HUES64 (cell line): ENCODE measurements at regions not wholly inside any gene's neighbourhood (a gene's known extent, or its start where the extent isn't known, plus 50 kb on each side); places are given as distances from the start of the nearest gene placed in this dataset.
A peak's percentile ranks its signal among the peaks of the same experiment; 100 is the strongest.

Experiments
- H3K27ac ChIP-seq: 2 replicates; pipeline ENCODE4 v1.7.0; 2013; ENCODE audit warnings: low read depth, low read length, inconsistent platforms
- H3K27me3 ChIP-seq: 2 replicates; pipeline ENCODE4 v1.6.1; 2013; ENCODE audit warnings: mild to moderate bottlenecking, low read length; ENCODE audit not compliant: insufficient read depth
- H3K36me3 ChIP-seq: 2 replicates; pipeline ENCODE4 v1.6.1; 2013; ENCODE audit warnings: mild to moderate bottlenecking, low read length; ENCODE audit not compliant: insufficient read depth
- H3K4me1 ChIP-seq: 2 replicates; pipeline ENCODE4 v1.6.1; 2013; ENCODE audit warnings: mild to moderate bottlenecking, low read length, moderate library complexity; ENCODE audit not compliant: insufficient read depth
- H3K4me3 ChIP-seq: 2 replicates; pipeline ENCODE4 v1.5.1; 2013; ENCODE audit warnings: mild to moderate bottlenecking, low read length, moderate library complexity
- H3K9ac ChIP-seq: 2 replicates; pipeline ENCODE4 v1.6.1; 2013; ENCODE audit warnings: mild to moderate bottlenecking, low read depth, low read length
- H3K9me3 ChIP-seq: 2 replicates; pipeline ENCODE4 v1.6.1; 2013; ENCODE audit warnings: low read depth, low read length; ENCODE audit not compliant: insufficient read depth
- whole genome bisulfite sequencing: fragments of 150-250, 120-280 bp; methylation state at CpG from one replicate; pipeline ENCODE4 v1.1.7; 2013; ENCODE audit warnings: missing lambda C conversion rate; 5-methylcytosine and 5-hydroxymethylcytosine counted together

GRCh38 chr9:103700195-103700962, 393.7 kb upstream of the SMC2 start:
- no peaks in the 10 kb centered on the region for H3K4me1 ChIP-seq

GRCh38 chr9:103702572-103702971, 391.5 kb upstream of the SMC2 start:
- Histone ChIP-seq H3K9me3 (peaks cover 70% of the 10 kb centered on the region), H3K36me3 (no peaks in the 10 kb centered on the region), H3K27me3 (no peaks in the 10 kb centered on the region), H3K9ac (no peak overlapping the region), H3K4me3 (no peak overlapping the region), H3K4me1 (no peaks in the 10 kb centered on the region), H3K27ac (no peak overlapping the region)
- WGBS: 60% methylated on average over 4 of the region's 4 CpGs

More at GRCh38 chr9:103700195-103700962, 393.7 kb upstream of the SMC2 start:
- Histone ChIP-seq H3K36me3 (no peaks in the 10 kb centered on the region), H3K27me3 (no peaks in the 10 kb centered on the region), H3K27ac (no peak overlapping the region), H3K9me3 (peaks cover 64% of the 10 kb centered on the region), H3K4me3 (no peak overlapping the region), H3K9ac (no peak overlapping the region)
- WGBS: 90% methylated on average over 3 of the region's 3 CpGs

- Histone ChIP-seq H3K36me3 (no peaks in the 10 kb centered on the region), H3K4me3 (no peak overlapping the region), H3K9ac (no peak overlapping the region), H3K27ac (no peak overlapping the region), H3K9me3 (peaks cover 70% of the 10 kb centered on the region), H3K4me1 (no peaks in the 10 kb centered on the region), H3K27me3 (no peaks in the 10 kb centered on the region)
- 82% methylated on average over 2 of the region's 2 CpGs for WGBS
Observed at GRCh38 chr9:103707181-103707580, 386.9 kb upstream of the SMC2 start.

GRCh38 chr9:103709366-103709765, 384.7 kb upstream of the SMC2 start:
- no peaks in the 10 kb centered on the region for H3K36me3 ChIP-seq
- H3K9ac ChIP-seq: no peak overlapping the region
- peaks cover 60% of the 10 kb centered on the region for H3K9me3 ChIP-seq
- H3K4me3 ChIP-seq: no peak overlapping the region
- H3K27me3 ChIP-seq: no peaks in the 10 kb centered on the region
- H3K4me1 ChIP-seq: no peaks in the 10 kb centered on the region
- H3K27ac ChIP-seq: no peak overlapping the region

DNA sequence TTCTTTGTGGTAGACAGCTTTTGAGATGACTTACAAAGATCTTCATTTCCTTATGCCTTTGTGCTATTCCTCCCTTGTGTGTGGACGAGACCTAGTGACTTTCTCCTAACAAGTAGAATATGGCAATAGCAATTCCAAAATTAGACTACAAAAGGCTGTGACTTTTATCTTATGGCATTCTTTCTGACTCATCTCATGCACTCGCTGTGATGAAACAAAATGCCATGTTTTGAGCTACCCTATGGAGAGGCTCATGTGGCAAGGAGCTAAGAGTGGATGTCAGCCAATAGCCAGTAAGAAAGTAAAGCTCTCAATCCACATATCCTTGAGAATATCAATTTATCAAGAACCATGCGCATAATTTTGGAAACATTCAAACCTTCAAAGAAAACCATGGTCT, 380.5 kb upstream of the SMC2 start:
- H3K4me1 ChIP-seq: no peaks in the 10 kb centered on the region
- peaks cover 30% of the 10 kb centered on the region for H3K9me3 ChIP-seq
- H3K27ac ChIP-seq: no peak overlapping the region
- no peaks in the 10 kb centered on the region for H3K27me3 ChIP-seq
- no peak overlapping the region for H3K4me3 ChIP-seq
- H3K36me3 ChIP-seq: no peaks in the 10 kb centered on the region
- 78% methylated on average over 3 of the region's 3 CpGs for WGBS
- no peak overlapping the region for H3K9ac ChIP-seq

DNA sequence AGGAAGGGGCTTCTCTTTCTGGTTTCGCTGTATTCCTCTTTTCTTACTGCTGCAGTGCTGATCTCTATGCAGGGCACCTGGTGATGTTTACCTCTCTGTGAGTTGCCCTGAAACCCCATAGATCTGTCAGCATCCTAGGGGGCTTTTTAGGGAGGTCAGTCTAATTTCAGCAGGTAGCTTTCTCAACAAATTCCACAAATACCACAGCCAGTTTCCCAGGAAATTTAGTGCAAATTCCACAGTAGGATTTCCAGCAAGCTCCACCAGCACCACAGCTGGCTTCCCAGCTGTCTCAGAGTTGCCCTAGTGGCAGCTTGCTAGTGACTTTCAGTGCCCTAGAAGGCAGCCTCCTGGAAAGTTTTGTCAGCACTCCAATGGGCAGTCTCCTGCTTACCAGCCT, 379.1 kb upstream of the SMC2 start:
- 85% methylated on average over 1 of the region's 1 CpG for WGBS
- no peaks in the 10 kb centered on the region for H3K36me3 ChIP-seq
- H3K27me3 ChIP-seq: no peaks in the 10 kb centered on the region
- no peak overlapping the region for H3K4me3 ChIP-seq
- H3K9ac ChIP-seq: no peak overlapping the region
- no peaks in the 10 kb centered on the region for H3K4me1 ChIP-seq
- peaks cover 24% of the 10 kb centered on the region for H3K9me3 ChIP-seq
- peak overlapping the region; percentile 31; the same call in 1 of the 2 replicates for H3K27ac ChIP-seq

GRCh38 chr9:103721056-103721455, 373.1 kb upstream of the SMC2 start:
- peaks cover 47% of the 10 kb centered on the region for H3K9me3 ChIP-seq
- H3K27ac ChIP-seq: no peak overlapping the region
- H3K4me3 ChIP-seq: no peak overlapping the region
- no peaks in the 10 kb centered on the region for H3K36me3 ChIP-seq
- H3K27me3 ChIP-seq: no peaks in the 10 kb centered on the region
- WGBS: 57% methylated on average over 1 of the region's 2 CpGs
- no peaks in the 10 kb centered on the region for H3K4me1 ChIP-seq
- H3K9ac ChIP-seq: no peak overlapping the region

- peaks cover 65% of the 10 kb centered on the region for H3K9me3 ChIP-seq
- H3K27ac ChIP-seq: no peak overlapping the region
- H3K4me1 ChIP-seq: no peaks in the 10 kb centered on the region; the same call in 1 of the 2 replicates
- 94% methylated on average over 2 of the region's 3 CpGs for WGBS
- no peaks in the 10 kb centered on the region for H3K27me3 ChIP-seq
- H3K4me3 ChIP-seq: no peak overlapping the region
- H3K9ac ChIP-seq: no peak overlapping the region
- no peaks in the 10 kb centered on the region for H3K36me3 ChIP-seq
Observed at GRCh38 chr9:103730866-103731265, 363.2 kb upstream of the SMC2 start.

GRCh38 chr9:103731541-103731940, 362.6 kb upstream of the SMC2 start:
- Histone ChIP-seq H3K36me3 (no peaks in the 10 kb centered on the region), H3K4me3 (no peak overlapping the region), H3K4me1 (no peaks in the 10 kb centered on the region; the same call in 1 of the 2 replicates), H3K27ac (no peak overlapping the region), H3K9ac (no peak overlapping the region), H3K27me3 (no peaks in the 10 kb centered on the region), H3K9me3 (peaks cover 69% of the 10 kb centered on the region)
- WGBS: 90% methylated on average over 1 of the region's 2 CpGs

DNA sequence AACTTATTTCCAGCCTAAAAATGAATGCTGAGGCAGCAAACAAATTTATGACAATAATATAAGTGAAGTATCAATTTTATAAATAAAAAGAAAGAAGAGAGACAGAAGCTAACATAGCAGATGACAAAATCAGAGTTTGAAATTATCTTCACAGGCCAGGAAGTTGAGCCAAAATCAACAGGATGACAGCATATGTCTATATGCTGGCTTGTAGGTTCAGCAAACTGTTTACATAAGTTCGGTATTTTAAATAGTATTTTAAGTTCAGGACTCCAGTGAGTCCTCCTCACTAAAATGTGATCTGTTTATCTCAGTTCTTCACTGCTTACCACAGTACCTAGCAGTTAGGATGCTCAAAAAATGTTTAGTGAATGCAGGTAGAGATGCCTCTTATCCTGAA, 359.6 kb upstream of the SMC2 start:
- 93% methylated on average over 1 of the region's 1 CpG for WGBS
- Histone ChIP-seq H3K27me3 (no peaks in the 10 kb centered on the region), H3K4me1 (no peaks in the 10 kb centered on the region; the same call in 1 of the 2 replicates), H3K9me3 (peaks cover 63% of the 10 kb centered on the region), H3K27ac (no peak overlapping the region), H3K36me3 (no peaks in the 10 kb centered on the region), H3K4me3 (no peak overlapping the region), H3K9ac (no peak overlapping the region)

DNA sequence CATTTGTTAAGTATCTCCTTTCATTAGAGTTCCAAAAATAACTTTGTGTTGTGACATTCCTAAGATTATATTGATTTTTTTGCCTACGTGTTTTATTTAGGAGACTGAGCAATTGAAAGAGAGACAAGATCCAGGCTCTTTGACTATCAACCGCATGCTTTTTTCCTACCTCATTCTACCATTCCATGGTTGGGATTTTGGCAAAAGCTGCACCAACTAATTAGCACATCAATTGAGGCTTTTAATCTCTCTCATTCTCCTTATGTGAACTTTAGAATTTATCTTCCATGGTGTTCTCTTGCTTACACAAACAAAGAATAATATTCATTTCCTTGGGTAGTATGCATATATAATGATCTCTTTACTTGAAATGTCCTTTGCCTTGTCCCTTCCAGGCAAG, 338.7 kb upstream of the SMC2 start:
- Histone ChIP-seq H3K27ac (no peak overlapping the region), H3K4me3 (no peak overlapping the region), H3K36me3 (no peaks in the 10 kb centered on the region), H3K27me3 (no peaks in the 10 kb centered on the region), H3K4me1 (no peaks in the 10 kb centered on the region), H3K9me3 (peaks cover 41% of the 10 kb centered on the region), H3K9ac (no peak overlapping the region)
- WGBS: 87% methylated on average over 2 of the region's 2 CpGs

GRCh38 chr9:103755986-103756385, 338.1 kb upstream of the SMC2 start:
- peaks cover 47% of the 10 kb centered on the region for H3K9me3 ChIP-seq
- no peaks in the 10 kb centered on the region for H3K36me3 ChIP-seq
- H3K27me3 ChIP-seq: no peaks in the 10 kb centered on the region
- WGBS: 78% methylated on average over 1 of the region's 1 CpG
- no peaks in the 10 kb centered on the region for H3K4me1 ChIP-seq
- no peak overlapping the region for H3K4me3 ChIP-seq
- no peak overlapping the region for H3K9ac ChIP-seq
- no peak overlapping the region for H3K27ac ChIP-seq
